C1 segment of cervical spinal cord (tissue), 14 donors: ENCODE measurements at regions not wholly inside any gene's neighbourhood (a gene's known extent, or its start where the extent isn't known, plus 50 kb on each side); places are given as distances from the start of the nearest gene placed in this dataset.
"Not testable (repeated sequence)": the region's sequence is repeated elsewhere in the genome, so short reads cannot be mapped to it uniquely, and the experiment has no call there.

Experiments
- DNase-seq, 14 donors: peaks; one replicate each; lab custom pipeline; 2025; lab: John Stamatoyannopoulos, UW

DNA sequence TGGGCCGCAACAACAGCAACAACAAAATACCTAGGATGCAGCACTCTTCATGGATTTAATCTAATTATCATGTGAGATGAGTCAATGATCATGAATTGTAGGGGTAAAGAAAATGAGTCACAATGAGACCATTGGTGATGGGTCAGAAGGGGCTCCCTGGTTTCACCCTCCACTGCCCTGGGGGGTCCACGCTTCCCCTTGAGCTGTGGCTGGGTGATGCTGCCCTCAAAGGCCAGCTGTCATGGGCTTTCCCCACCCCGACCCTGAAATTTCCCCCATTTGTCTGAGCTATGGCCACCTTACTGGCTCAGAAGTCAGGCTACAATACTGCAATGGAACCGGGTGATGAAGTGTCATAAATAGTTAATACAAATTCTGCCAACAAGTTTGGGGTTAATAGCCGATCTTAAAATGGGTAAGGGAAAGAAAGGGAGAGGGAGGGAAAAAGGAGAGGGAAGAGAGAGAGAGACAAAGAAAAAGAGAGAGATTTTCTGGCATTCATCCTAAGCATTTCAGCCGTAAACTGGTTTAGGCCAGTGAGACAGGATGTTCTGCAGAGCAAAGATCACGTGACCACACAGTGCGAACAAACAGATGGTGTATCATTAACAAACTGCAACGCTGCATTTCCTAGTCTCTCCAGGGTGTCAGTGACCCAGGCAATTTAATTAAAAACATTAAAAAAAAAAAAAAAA is 143.4 kb upstream of the ERRFI1 start:
- DNase-seq: peak in 9 of 14 donors; percentile 9 to 94 (median 16)

DNA sequence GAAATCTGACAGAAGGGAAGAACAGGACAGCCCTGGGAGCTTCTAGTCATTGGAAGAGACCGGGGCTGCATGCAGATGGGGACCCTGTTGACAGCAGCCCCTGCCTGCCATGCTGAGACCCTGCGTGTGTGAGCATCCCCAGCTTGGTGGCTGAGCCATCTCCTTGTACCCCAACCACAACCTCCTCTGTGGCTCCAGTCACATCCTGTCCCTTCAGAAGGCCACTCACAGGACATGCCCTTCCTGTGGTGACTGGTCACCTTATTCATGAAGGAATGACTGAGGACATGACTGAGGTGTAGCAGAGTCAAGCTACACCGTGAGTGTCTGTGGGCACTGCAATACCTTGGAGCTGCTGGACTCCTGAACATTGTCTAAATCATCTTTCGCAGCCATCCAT is 141.8 kb upstream of the ERRFI1 start:
- DNase-seq: no peak

DNA sequence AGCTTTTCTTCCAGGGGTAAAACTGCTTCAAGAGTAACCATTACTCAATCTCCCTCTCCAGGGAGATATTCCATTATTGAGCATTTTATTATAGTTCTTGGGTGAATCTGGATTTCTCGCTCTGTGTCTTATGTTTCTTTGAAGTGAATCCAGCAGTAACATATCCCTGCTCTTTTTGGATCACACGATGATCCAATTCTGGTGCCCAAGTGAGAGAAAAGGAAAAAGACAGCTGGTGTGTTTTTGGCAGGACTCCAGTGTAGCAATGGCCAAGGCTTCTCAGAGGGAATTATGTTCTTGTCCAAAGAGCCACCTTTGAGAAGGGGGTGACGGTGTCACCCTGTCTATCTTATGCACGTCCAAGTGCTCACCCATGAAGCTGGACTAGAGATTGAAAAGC is 140.3 kb upstream of the ERRFI1 start:
- DNase-seq: peak in 2 of 14 donors; percentile 6 to 88

DNA sequence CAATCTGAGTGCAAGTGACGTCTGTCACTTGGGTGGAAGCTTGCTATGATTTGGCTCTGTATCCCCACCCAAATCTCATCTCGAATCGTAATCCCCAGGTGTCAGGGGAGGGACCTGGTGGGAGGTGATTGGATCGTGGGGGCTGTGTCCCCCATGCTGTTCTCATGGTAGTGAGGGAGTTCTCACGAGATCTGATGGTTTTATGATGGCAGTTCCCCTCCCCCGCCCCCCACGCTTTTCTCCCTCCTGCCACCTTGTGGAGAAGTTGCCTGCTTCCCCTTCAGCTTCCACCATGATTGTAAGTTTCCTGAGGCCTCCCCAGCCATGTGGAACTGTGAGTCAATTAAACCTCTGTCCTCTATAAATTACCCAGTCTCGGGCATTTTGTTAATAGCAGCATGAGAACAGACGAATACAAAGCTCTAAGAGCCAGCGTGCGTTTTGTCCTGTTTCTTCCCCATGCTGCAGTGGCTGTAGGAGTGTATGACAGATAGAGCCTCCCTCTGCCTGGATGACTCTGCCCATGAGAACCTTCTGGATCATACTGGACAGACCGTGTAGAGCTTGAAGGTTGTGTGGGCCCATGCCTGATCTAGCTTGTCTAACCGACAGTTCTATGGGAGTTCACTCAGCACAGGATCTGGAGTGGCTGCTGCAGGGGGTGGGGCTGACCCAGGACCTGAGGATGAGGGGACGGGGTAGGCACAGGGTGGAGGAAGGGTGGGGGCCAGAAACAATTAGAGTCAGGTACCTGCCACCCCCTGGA is 139.7 kb upstream of the ERRFI1 start:
- peak in 1 of 14 donors; percentile 60 for DNase-seq

- DNase-seq: no peak
These were observed 138.6 kb upstream of the ERRFI1 start for GRCh38 chr1:8164670-8165069.

GRCh38 chr1:8163039-8163438 is 136.9 kb upstream of the ERRFI1 start:
- no peak for DNase-seq

- DNase-seq: peak in 2 of 14 donors; percentile 21 to 99
These were observed 136.1 kb upstream of the ERRFI1 start for GRCh38 chr1:8162168-8162567.

DNA sequence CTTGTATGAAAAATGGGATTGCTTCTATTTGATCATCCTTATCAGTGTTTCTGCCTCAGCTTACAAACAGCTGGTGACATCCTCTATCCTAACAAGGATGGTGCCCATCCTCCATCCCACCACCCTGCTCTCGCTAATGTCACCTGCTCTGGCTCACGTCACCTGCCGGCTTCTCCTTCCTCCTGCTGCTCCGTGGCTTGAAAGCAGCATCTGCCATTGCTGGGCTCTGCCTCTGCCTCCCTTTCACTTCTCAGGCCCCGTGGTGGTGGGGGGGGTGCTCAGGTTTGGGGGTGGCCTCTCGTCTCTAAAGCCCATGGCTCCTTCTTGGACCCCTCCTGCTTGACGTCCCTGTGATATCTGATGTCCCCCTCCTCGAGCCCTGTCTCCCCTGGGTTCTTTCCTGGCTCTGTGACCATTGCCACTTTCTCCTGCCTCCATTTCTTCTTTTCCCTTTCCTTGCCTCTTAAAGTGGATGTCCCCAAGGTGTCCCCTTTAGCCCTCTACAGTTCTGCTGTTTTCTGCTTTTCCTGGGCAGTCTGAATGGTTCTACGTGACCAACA is 135.5 kb upstream of the ERRFI1 start:
- DNase-seq: peak in 1 of 14 donors; percentile 44

GRCh38 chr1:8159470-8160024 is 133.4 kb upstream of the ERRFI1 start:
- DNase-seq: no peak

DNA sequence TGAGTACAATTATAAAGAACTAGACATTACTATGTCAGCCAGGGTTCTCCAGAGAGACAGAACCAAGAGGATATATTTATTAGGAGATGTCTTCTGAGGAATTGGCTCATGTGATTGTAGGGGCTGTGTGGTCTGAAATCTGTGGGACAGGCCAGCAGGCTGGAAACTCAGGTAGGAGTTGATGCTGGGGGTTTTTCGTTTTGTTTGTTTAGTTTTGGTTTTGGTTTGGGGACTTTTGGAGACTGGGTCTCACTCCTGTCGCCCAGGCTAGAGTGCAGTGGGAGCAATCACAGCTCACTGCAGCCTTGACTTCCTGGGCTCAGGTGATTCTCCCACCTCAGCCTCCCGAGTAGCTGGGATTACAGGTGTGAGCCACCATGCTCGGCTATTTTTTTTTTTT is 132.9 kb upstream of the ERRFI1 start:
- DNase-seq: no peak

GRCh38 chr1:8157765-8158164 is 131.7 kb upstream of the ERRFI1 start:
- no peak for DNase-seq

DNA sequence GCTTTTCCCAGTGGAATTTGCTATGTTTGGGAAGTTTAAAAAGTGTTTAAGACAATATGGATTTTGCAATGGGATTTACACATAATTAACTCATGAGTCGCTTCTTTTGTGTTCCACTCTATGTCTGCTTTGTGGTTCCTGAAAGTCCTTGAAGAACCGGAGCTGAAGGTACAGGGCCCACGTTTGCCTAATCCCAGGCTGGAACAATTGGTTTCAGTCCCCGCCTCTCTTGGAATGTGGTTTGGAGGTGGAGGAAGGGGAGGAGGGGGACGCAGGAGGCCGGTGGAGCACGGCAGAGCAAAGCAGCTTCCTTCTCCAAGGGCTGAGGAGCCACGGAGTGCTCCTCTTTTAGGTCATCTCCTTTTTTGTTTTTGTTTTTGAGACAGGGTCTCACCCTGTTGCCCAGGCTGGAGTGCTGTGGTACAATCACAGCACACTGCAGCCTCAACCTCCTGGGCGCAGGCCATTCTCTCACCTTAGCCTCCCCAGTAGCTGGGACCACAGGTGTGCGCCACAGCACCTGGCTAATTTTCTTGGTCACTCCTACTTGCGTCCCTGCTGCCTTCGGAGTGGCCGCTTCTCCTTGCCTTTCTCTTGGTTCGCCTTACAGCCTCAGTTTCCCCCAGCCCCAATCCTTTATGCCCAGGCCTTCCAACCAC is 129.5 kb upstream of the ERRFI1 start:
- DNase-seq: no peak

DNA sequence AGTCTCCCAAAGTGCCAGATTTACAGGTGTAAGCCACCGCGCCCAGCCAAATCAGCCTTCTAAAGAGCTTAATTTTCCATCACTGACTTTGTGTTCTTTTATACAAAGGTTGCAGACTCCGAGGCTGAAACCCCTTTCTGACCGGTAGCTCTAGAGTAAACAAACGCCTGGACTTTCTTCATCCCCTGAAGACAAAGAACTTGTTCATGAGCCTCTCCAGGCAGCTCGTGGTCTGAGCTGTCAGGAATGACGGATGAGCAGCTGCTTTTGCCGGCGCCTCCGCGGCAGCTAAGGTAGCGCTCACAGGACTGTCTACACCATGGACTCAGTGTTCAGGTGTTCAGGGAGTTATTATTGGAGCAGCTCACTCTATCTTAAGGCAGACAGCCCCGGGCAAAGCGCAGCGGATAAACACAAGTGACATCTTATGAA is 128.5 kb upstream of the ERRFI1 start:
- DNase-seq: peak in 6 of 14 donors; percentile 6 to 26 (median 16)

GRCh38 chr1:8153961-8154360 is 127.9 kb upstream of the ERRFI1 start:
- DNase-seq: no peak

DNA sequence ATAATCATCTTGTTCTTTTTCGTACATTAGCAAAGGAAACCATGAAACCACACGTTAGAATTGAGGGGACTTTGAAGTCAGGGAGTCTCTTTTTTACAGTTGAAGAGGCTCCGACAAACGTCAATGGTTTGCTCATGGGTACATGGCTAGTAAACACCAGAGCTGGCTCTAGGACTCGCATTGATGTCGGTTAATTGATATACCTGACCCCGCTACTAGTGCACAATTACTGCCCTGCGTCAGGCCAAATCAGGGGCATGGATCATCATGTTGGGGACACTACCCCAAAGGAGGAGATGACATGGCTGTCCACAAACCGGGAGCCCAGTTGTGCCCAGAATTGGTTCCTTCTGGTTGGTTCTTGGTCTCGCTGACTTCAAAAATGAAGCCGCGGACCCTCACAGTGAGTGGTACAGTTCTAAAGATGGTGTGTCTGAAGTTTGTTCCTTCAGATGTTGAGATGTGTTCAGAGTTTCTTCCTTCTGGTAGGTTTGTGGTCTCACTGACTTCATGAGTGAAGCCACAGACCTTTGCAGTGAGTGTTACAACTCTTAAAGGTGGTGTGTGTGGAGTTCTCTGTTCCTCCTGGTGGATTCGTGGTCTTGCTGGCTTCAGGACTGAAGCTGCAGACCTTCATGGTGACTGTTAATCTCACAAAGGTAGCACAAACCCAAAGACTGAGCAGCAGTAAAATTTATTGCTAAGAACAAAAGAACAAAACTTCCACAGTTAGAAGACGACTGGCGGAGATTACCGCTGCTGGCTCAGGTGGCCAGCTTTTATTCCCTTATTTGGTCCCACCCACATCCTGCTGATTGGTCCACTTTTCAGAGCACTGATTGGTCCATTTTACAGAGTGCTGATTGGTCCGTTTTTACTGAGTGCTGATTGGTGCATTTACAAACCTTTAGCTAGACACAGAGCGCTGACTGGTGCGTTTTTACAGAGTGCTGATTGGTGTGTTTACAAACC is 126.9 kb upstream of the ERRFI1 start:
- no peak for DNase-seq

- no peak for DNase-seq
These were observed 125.5 kb upstream of the ERRFI1 start for GRCh38 chr1:8151647-8152046.

- DNase-seq: not testable (repeated sequence)
These were observed 123.6 kb upstream of the ERRFI1 start for GRCh38 chr1:8149756-8150155.

- no peak for DNase-seq
These were observed 121.8 kb upstream of the ERRFI1 start for GRCh38 chr1:8147956-8148355.

- no peak for DNase-seq
These were observed 120.2 kb upstream of the ERRFI1 start for GRCh38 chr1:8146257-8146855.

DNA sequence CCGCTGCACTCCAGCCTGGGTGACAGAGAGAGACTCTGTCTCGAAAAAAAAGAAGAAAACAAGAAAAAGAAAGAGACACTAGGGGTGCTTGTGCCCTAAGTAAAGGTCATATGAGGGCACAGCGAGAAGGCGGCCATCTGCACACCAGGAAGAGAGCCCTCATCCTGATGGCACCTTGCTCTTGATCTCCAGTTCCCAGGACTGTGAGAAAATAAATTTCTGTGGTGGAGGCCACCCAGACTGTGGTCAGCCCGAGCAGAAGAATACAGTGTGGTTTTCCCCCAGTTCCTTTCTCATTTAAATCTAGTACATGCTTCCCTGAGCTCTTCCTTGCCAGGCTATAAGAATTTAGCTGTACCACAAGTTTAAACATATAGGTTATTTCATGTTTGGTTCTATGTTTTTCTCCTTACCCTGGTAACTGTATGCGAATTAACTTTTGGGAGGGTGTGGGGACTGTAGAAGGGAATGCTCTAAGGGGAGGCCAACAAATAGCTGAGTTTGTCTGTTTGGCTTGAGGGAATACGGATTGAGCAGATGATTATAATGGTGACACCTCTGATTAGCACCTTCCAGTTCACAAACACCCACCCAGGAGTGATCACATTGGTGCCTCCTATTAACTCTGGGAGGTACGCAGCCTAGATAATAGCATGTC is 119.6 kb upstream of the ERRFI1 start:
- no peak for DNase-seq
